CD4-positive, alpha-beta T cell treated with Interleukin-15 for 1 hour (primary cell): ENCODE measurements at regions not wholly inside any gene's neighbourhood (a gene's known extent, or its start where the extent isn't known, plus 50 kb on each side); places are given as distances from the start of the nearest gene placed in this dataset.

Source experiments
- DNase-seq: peaks from one replicate; pipeline ENCODE4 v3.0.0-alpha.2; 2020

- no peak for DNase-seq
Observed at GRCh38 chr1:98278055-98278454, 357.2 kb upstream of the DPYD start.

DNA sequence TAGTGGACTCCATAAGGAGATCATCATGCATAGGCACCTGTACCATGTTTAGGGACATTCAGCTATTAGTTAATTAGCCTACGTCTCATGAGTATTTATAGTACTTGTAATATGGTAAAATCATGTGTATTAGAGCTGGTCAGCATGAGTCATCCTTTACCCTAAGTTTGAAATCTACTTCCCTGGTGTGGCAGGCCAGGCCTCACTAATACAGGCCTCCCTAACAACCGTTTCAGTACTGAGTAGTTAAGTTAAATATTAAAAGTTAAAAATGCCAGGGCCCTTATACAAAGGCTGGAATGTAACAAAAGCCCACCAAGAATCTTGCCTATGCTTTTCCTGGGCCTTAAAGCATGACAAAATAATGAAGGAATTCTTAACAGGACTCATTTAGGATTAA is 356.3 kb upstream of the DPYD start:
- no peak for DNase-seq

DNA sequence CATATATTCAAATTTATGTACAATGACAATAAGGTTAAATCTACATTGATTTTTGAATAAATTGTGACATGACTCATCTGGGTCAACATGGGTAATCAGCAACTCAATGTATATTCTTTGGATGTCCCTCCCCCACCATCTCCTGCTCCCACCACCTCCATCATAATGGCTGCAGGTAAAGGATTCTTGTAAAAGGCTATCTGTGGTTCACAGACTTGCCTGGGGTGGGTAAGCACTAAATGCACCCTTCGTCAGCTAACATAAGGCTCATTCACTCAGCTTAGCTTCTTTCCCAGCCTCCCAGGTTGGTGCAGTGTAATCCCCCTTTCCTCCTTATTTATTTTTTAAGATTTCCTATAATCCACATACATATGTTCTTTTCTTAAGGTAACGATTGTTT is 355.7 kb upstream of the DPYD start:
- DNase-seq, result no peak

DNA sequence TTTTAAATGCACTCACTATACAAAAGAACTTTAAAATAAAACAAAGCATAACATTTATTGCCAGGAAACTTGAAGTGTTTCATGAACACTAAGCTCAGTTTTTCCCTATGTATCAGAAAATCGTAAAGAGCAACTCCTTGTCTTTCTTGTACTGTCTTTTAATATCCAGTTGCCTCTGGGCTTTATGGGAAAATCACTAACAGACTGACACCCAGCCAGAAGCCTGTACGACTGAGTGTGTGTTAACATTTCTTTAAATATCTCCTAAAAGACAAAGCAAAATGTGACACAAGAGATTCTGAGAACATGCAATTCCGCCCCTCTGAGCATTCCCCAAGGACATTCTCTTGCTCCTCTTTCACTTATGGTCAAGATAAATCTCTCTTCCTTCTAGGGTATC is 347.5 kb upstream of the DPYD start:
- no peak for DNase-seq

DNA sequence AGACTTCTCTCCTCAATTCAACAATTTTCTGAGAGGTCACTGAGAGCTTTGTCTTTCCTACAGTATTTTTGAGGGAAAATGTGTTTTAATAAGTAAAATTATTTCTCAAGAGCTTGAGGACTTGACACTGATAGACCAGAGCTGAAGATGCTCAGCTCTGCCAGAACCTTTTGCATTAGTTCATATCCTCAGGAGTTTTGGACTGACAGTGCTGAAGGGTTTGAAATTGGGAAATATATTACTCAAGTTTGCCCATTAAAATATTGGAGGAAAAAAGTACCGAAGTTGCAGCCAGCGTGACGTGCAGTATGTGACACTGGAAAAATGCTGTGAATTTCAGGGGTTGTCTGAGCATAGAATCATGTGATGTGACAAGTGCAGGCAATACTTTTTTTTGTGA is 346.6 kb upstream of the DPYD start:
- DNase-seq, result no peak

- no peak for DNase-seq
Observed at GRCh38 chr1:98264727-98265126, 343.9 kb upstream of the DPYD start.

DNA sequence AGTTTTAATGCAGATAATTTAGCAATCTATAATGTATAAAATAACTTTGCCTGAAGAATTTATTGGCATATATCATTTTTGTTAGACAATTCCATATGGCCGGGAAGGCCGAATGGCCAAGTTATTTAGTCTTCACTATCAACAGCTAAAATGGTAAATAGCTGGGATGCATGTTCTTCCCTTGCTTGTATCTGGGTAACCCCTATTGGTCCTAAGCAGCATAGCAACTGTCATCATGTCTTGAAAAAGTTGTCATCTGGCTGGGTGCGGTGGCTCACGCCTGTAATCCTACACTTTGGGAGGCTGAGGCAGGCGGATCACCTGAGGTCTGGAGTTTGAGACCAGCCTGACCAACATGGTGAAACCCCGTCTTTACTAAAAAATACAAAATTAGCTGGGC is 340.0 kb upstream of the DPYD start:
- no peak for DNase-seq

DNA sequence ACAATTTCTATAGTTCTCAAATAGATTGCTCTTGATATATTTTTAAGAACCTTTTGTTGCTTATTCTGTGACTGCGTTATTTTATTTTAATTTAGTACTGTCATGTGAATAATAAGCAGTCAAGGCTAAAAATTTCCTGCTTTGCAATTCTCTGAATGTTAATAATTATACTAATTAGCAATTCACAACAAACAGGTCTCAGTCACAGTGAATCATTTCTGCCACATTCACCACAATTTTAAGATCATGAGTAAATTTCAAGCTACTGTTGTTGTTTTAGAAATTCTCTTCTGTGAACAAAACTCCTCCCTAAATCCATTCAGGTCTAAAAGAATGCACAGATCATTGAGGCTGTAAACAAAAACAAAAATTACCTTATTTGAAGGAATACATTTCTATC is 339.6 kb upstream of the DPYD start:
- no peak for DNase-seq

DNA sequence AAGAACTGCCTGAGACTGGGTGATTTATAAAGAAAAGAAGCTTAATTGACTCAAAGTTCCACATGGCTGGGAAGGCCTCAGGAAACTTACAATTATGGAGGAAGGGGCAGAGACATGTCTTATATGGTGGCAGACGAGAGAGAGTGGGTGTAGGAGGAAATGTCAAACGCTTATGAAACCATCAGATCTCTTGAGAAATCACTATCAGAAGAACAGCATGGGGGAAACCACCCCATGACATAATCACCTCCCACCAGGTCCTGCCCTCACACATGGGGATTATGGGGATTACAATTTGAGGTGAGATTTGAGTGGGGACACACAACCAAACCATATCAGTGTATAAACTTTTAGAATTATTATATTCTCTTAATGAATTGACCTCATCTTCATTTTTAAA is 335.9 kb upstream of the DPYD start:
- no peak for DNase-seq

GRCh38 chr1:98253145-98253544 is 332.3 kb upstream of the DPYD start:
- DNase-seq, result no peak

DNA sequence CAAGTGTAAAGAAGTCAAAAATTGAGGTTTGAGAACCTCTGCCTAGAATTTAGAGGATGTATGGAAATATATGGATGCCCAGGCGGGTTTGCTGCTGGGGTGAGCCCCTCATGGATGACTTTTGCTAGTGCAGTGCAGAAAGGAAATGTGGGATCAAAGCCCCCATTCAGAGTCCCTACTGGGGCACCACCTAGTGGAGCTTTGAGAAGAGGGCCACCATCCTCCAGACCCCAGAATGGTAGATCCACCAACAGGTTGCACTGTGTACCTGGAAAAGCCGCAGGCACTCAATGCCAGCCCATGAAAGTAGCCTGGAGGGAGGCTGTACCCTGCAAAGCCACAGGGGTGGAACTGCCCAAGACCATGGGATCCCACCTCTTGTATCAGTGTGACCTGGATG is 330.7 kb upstream of the DPYD start:
- no peak for DNase-seq

DNA sequence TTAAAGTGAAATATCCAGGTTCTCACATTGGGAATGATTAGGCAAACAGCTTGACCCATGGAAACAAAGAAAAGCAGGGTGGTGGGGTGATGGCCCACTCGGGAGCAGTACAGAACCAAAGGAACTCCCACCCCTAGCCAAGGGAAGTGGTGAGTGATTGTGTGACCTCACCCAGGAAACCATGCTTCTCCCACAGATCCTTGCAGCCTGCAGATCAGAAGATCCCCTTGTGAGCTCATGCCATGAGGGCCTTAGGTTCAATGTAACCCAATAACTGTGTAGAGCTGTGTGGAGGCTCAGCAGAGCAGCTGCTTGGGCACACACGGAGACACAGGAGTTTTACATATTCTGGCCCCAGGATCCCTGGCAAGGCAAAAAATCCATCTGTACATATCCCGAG is 311.8 kb upstream of the DPYD start:
- DNase-seq, result no peak

- DNase-seq, result no peak
Observed at GRCh38 chr1:98222706-98223105, 301.9 kb upstream of the DPYD start.

- DNase-seq, result no peak
Observed at GRCh38 chr1:98221923-98222322, 301.1 kb upstream of the DPYD start.

DNA sequence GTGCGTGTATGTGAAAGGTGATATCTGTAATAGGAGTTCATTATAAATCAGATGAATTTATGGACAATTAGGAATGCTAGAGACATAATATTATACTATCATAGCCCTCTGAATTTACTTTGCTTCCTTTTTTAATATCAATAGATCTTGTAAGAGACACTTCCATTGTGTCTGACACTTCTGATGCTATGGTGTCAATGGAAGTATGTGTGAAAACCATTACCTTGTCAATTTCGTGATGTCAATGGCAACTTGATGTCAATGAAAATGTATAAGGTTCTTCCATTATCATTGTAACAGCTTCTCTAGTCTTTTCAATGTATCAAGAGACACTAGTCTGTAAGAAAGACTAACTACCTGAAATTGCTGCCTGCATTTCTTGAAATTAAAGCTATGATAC is 296.8 kb upstream of the DPYD start:
- DNase-seq, result no peak

DNA sequence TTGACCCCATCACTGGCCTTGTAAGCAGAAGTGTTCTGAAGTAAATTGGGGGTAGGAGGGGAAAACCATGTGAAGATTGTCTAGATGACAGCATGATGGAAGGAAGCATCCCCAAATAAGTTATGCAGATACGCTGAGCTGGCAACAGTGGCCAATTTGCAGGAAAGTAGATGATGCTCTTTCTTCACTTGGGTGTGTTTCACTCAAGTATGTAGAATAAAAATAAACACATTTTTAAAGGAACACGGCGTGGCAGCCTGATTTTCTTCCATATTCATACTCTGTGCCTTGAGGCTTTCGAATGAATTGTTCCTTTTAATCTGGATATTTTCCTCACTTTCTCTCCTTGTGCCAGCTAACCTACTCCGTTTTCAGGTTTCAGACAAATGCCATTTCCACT is 295.5 kb upstream of the DPYD start:
- DNase-seq, result no peak

DNA sequence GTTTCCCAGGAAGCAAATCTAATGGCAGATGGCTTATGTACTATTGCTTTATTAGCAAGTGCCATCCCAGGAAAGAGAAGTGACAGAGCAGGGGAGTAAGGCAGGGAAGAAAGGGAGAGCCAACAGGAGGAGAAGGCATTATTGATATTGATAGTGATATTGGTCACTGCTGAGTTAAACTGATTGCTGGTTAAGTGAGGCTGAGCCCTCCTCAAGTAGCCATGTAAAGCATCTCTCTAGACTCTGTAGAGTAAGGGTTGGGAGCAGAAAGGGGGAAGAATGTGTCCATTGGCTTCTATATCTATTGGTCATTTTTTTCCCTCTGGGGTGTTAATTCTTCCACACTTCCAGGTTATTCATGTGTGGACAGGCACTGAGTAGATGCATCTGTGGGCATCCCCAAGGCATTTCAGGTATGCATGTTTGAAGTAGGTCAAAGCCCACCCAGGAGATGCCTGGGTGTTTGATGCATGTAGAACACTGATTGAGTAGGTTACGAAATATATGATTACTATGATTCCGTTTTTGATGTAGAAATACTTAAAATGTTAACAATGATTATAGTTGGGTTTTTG is 290.5 kb upstream of the DPYD start:
- no peak for DNase-seq

DNA sequence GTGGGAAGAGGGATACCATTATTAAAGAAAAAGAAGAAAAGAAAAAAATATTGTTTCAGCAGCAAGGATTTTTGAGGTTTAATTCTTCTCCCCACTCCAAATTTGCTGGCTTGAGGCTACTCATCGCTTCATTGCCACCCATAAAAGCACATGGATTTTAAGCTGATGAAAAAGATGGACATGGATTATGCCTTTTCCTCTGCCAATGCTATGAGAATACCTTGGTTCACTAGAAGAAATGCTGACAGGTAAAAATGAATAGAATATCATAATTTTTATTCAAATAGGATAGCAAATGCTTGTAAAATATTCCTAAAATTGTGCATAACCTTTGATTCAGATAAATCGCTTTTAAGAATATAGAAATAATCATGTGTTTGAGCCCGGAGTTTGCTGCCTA is 289.7 kb upstream of the DPYD start:
- DNase-seq, result no peak

- DNase-seq, result no peak
Observed at GRCh38 chr1:98210064-98210463, 289.2 kb upstream of the DPYD start.

GRCh38 chr1:98205291-98206017 is 284.6 kb upstream of the DPYD start:
- no peak for DNase-seq

GRCh38 chr1:98203466-98203865 is 282.6 kb upstream of the DPYD start:
- DNase-seq, result no peak

- DNase-seq, result no peak
Observed at GRCh38 chr1:98201666-98202081, 280.8 kb upstream of the DPYD start.

GRCh38 chr1:98197356-98197755 is 276.5 kb upstream of the DPYD start:
- DNase-seq, result no peak

DNA sequence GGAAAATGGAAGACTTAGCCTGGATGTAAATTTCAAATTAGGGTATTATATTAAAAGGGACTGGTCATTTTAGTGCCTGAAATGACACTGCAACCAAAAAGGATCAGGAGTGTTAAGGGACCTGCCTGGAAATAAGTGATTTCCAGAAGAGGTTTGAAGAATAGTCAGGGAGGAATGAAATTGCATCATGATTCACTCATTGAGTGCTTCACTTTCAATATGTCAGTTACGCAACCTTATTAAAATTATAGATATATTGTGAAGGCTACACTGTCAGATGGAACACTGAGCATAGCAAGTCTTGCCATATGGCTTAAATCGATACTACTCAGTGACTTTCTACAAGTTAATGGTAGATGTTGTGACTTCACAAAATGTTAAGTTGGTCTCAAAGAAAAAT is 275.2 kb upstream of the DPYD start:
- DNase-seq, result no peak

- DNase-seq, result no peak
Observed at GRCh38 chr1:98188774-98189173, 267.9 kb upstream of the DPYD start.
